Mammary epithelial cell (primary cell): ENCODE measurements at regions not wholly inside any gene's neighbourhood (a gene's known extent, or its start where the extent isn't known, plus 50 kb on each side); places are given as distances from the start of the nearest gene placed in this dataset.

Source experiments
- CTCF ChIP-seq, 2 donors: IDR thresholded peaks in 1 of 2; conservative IDR thresholded peaks in 1 of 2; 2 replicates each; pipeline ENCODE4 v1.5.1; 2011 to 2012; ENCODE audit warnings: inconsistent platforms in 2 of 2, low read length in 2 of 2, mild to moderate bottlenecking in 2 of 2, control low read depth in 1 of 2, low read depth in 1 of 2; ENCODE audit not compliant: insufficient read depth in 1 of 2; ENCODE audit errors: extremely low read depth in 1 of 2
- EZH2 ChIP-seq: IDR thresholded peaks from 2 replicates; pipeline ENCODE4 v1.6.1; 2012; ENCODE audit warnings: low read length, inconsistent platforms, borderline replicate concordance

- TF ChIP-seq CTCF (conservative IDR thresholded peaks at IDR 0.05 in 1 of 2, IDR thresholded peaks at IDR 0.05 in 1 of 2; ENCODE audit: extremely low read depth in 1 of 2, insufficient read depth in 1 of 2, low read depth in 1 of 2, low read length in 2 of 2) (no peak), EZH2 (no peak)
Measured at GRCh38 chr2:7738596-7738995, 821.4 kb downstream of the RNF144A start.
